B cell (primary cell): ENCODE measurements at regions not wholly inside any gene's neighbourhood (a gene's known extent, or its start where the extent isn't known, plus 50 kb on each side); places are given as distances from the start of the nearest gene placed in this dataset.

Experiments
- ATAC-seq: fragments of 200-7000 bp; cut with Tn5 transposase; one replicate; pipeline ENCODE4 v1.10.0; 2021; ENCODE audit warnings: low read depth, mild to moderate bottlenecking, moderate number of reproducible peaks, moderate library complexity
- CTCF ChIA-PET: fragments of 350-600 bp; sonication (Branson Sonifier 250); formaldehyde crosslinking; loops from one replicate; lab custom pipeline; 2021; ENCODE audit warnings: antibody characterized with exemption, inconsistent platforms; lab: Charles Lee
- POLR2A ChIA-PET: fragments of 350-600 bp; sonication (Branson Sonifier 250); formaldehyde crosslinking; loops from one replicate; lab custom pipeline; 2021; ENCODE audit warnings: antibody characterized with exemption; lab: Charles Lee
- DNase-seq: peaks from one replicate; pipeline ENCODE4 v3.0.0; 2013
- H2AFZ ChIP-seq: 2 replicates; pipeline ENCODE4 v1.6.1; 2012; ENCODE audit warnings: mild to moderate bottlenecking, low read depth, low read length; ENCODE audit not compliant: insufficient read depth, poor library complexity, severe bottlenecking
- H3K27ac ChIP-seq, 2 donors: 1 replicate in 1 of 2; 2 replicates in 1 of 2; pipeline ENCODE4 v1.5.1; 2012 to 2013; ENCODE audit warnings: low read length in 2 of 2, mild to moderate bottlenecking in 2 of 2, moderate library complexity in 1 of 2
- H3K27me3 ChIP-seq, 4 experiments: fragments of 200-600 bp in 1 of 4; sonication (generic) in 1 of 4; replicated peaks in 1 of 4; 1 replicate in 2 of 4; 2 replicates in 2 of 4; pipeline versions ENCODE4 v1.6.1 to v1.7.0; 2013 to 2016; ENCODE audit warnings: low read length in 3 of 4, mild to moderate bottlenecking in 2 of 4, mixed read lengths in 1 of 4, moderate library complexity in 1 of 4; ENCODE audit not compliant: insufficient read depth in 4 of 4, control insufficient read depth in 3 of 4; ENCODE audit errors: control extremely low read depth in 1 of 4
- H3K36me3 ChIP-seq, 2 experiments: replicated peaks in 1 of 2; 1 replicate in 1 of 2; 2 replicates in 1 of 2; pipeline versions ENCODE4 v1.6.1 to v1.7.1; 2013; ENCODE audit warnings: low read length in 1 of 2; ENCODE audit not compliant: insufficient read depth in 2 of 2, control insufficient read depth in 1 of 2; ENCODE audit errors: control extremely low read depth in 1 of 2, extremely low read depth in 1 of 2
- H3K4me1 ChIP-seq, 2 donors: fragments of 200-600 bp in 1 of 2; sonication (generic) in 1 of 2; 1 replicate in 1 of 2; 2 replicates in 1 of 2; pipeline versions ENCODE4 v1.5.1 to v1.6.1; 2013 to 2017; ENCODE audit warnings: low read length in 2 of 2; ENCODE audit not compliant: control insufficient read depth in 2 of 2, insufficient read depth in 2 of 2
- H3K4me2 ChIP-seq: replicated peaks from 2 replicates; pipeline ENCODE3; 2012; ENCODE audit warnings: mild to moderate bottlenecking, low read depth, low read length; ENCODE audit not compliant: poor library complexity, severe bottlenecking
- H3K4me3 ChIP-seq, 5 experiments: fragments of 200-600 bp in 1 of 5; sonication (generic) in 1 of 5; 1 replicate in 3 of 5; 2 replicates in 2 of 5; pipeline versions ENCODE4 v1.5.1 to v1.7.0; 2011 to 2016; ENCODE audit warnings: low read length in 4 of 5, mild to moderate bottlenecking in 4 of 5, low read depth in 2 of 5, control low read depth in 1 of 5, moderate library complexity in 1 of 5; ENCODE audit not compliant: insufficient read depth in 1 of 5; ENCODE audit errors: control extremely low read depth in 1 of 5, extremely low read depth in 1 of 5
- H3K79me2 ChIP-seq: fragments of 200-600 bp; sonication (generic); one replicate; pipeline ENCODE4 v1.6.0; 2016; ENCODE audit warnings: low read length; ENCODE audit not compliant: control insufficient read depth, insufficient read depth
- H3K9ac ChIP-seq: fragments of 200-600 bp; sonication (generic); 2 replicates; pipeline ENCODE4 v1.6.1; 2017; ENCODE audit warnings: mild to moderate bottlenecking, low read length, moderate library complexity
- H3K9me3 ChIP-seq, 3 donors: one replicate each; pipeline versions ENCODE4 v1.6.1 to v1.7.1; 2013; ENCODE audit warnings: low read length in 2 of 3; ENCODE audit not compliant: control insufficient read depth in 2 of 3, insufficient read depth in 1 of 3; ENCODE audit errors: control extremely low read depth in 1 of 3
- H4K20me1 ChIP-seq: 2 replicates; pipeline ENCODE4 v1.6.0; 2012; ENCODE audit warnings: mild to moderate bottlenecking, low read length; ENCODE audit not compliant: insufficient read depth, control insufficient read depth, poor library complexity, severe bottlenecking
- H3K27ac Mint-ChIP-seq: one replicate; pipeline ENCODE4 v1.8.0; 2021; ENCODE audit warnings: mixed read lengths
- H3K27me3 Mint-ChIP-seq: one replicate; pipeline ENCODE4 v1.8.0; 2021; ENCODE audit warnings: mixed read lengths
- H3K4me1 Mint-ChIP-seq: one replicate; pipeline ENCODE4 v1.8.0; 2021; ENCODE audit warnings: mixed read lengths
- H3K4me3 Mint-ChIP-seq: one replicate; pipeline ENCODE4 v1.8.0; 2021; ENCODE audit warnings: mixed read lengths
- H3K9me3 Mint-ChIP-seq: one replicate; pipeline ENCODE4 v1.8.0; 2022; ENCODE audit warnings: mixed read lengths; ENCODE audit not compliant: insufficient read depth
- EZH2 ChIP-seq: IDR thresholded peaks from 2 replicates; pipeline ENCODE4 v1.6.1; 2012; ENCODE audit warnings: borderline replicate concordance, low read depth, mild to moderate bottlenecking, moderate library complexity, low read length; ENCODE audit not compliant: insufficient read depth, poor library complexity, severe bottlenecking
- whole genome bisulfite sequencing: methylation state at CpG from one replicate; pipeline ENCODE4 v1.1.5; 2013; ENCODE audit warnings: missing lambda C conversion rate; ENCODE audit not compliant: insufficient coverage; 5-methylcytosine and 5-hydroxymethylcytosine counted together
- intact Hi-C: fragments of 100-400 bp; cut with micrococcal nuclease; formaldehyde crosslinking; loops from one replicate; pipeline ENCODE4 v1.10.0; 2022
- TF ChIP-seq, protein P1 (sequence below): fragments of 200-600 bp; IDR thresholded peaks from one replicate; pipeline ENCODE4 v1.8.0; 2022; ENCODE audit warnings: antibody characterized with exemption, mild to moderate bottlenecking

DNA sequence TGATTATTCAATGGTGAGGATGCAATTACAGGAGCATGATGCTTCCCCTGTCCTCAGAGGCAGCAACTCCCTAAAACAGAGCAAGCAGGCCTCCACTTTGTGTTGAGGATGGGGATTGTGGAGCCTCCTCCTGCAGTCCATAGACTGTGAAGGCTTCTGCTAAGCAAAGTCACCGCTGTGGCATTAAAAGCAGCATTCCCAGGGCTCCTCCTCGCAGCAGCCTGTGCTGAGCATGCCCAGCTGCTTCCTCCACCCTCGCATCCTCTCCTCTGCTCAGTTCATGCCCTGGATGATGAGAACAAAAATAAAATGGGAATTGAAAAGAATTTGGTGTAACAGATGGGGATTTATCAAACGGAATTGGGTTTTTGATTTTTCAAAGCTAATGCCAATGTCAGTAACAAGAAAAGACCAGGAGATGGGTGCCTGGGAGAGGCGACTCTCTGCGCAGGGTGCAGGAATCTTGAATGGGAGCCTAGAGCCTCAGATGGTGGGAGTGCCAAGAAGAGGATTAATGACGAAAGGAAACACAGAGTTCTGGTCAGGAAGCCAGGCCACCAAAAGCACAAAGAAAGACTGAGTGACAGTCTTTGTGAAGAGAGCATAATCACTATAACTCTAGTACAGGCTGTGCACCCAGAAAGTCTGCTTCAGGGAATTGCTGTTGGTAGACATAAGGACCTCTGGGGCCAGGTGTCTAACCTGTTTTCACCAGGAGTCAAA, 347.6 kb downstream of the TPBG start:
- Histone ChIP-seq H3K27ac (no peak overlapping the region), H3K27me3 (no peaks in the 10 kb centered on the region), H3K4me1 (no peaks in the 10 kb centered on the region), H3K36me3 (no peaks in the 10 kb centered on the region), H3K79me2 (no peaks in the 10 kb centered on the region), H3K4me3 (no peak overlapping the region), H4K20me1 (no peaks in the 10 kb centered on the region), H3K9me3 (peaks cover 0 to 5% (median 0%) of the 10 kb centered on the region in 3 donors), H2AFZ (no peak overlapping the region), H3K4me2 (no peak overlapping the region), H3K9ac (no peak overlapping the region)
- WGBS, result 65% methylated on average over 5 of the region's 7 CpGs
- POLR2A ChIA-PET, result no interaction called here
- intact Hi-C loops, result no loop called here
- DNase-seq, result no peak
- no peak for ATAC-seq
- CTCF ChIA-PET, result no interaction called here
- Mint-ChIP-seq H3K27ac (no peak overlapping the region), H3K4me3 (no peak overlapping the region), H3K4me1 (no peaks in the 10 kb centered on the region), H3K27me3 (no peaks in the 10 kb centered on the region), H3K9me3 (peaks cover 5% of the 10 kb centered on the region)
- TF ChIP-seq EZH2, result no peak
- TF ChIP-seq, protein P1, sequence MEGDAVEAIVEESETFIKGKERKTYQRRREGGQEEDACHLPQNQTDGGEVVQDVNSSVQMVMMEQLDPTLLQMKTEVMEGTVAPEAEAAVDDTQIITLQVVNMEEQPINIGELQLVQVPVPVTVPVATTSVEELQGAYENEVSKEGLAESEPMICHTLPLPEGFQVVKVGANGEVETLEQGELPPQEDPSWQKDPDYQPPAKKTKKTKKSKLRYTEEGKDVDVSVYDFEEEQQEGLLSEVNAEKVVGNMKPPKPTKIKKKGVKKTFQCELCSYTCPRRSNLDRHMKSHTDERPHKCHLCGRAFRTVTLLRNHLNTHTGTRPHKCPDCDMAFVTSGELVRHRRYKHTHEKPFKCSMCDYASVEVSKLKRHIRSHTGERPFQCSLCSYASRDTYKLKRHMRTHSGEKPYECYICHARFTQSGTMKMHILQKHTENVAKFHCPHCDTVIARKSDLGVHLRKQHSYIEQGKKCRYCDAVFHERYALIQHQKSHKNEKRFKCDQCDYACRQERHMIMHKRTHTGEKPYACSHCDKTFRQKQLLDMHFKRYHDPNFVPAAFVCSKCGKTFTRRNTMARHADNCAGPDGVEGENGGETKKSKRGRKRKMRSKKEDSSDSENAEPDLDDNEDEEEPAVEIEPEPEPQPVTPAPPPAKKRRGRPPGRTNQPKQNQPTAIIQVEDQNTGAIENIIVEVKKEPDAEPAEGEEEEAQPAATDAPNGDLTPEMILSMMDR, result no peak

GRCh38 chr6:82711971-82712370, 348.4 kb downstream of the TPBG start:
- Histone ChIP-seq H3K27ac (no peak overlapping the region), H3K9ac (no peak overlapping the region), H3K79me2 (no peaks in the 10 kb centered on the region), H3K4me1 (no peaks in the 10 kb centered on the region), H3K36me3 (no peaks in the 10 kb centered on the region), H3K4me2 (no peak overlapping the region), H3K9me3 (peaks cover 0 to 5% (median 0%) of the 10 kb centered on the region in 3 donors), H4K20me1 (no peaks in the 10 kb centered on the region), H2AFZ (no peak overlapping the region), H3K4me3 (no peak overlapping the region), H3K27me3 (no peaks in the 10 kb centered on the region)
- no peaks in the 10 kb centered on the region for H3K4me1 Mint-ChIP-seq
- 50% methylated on average over 1 of the region's 2 CpGs for whole genome bisulfite sequencing
- TF ChIP-seq, protein P1, result no peak
- TF ChIP-seq EZH2, result no peak
- ChIA-PET POLR2A (no interaction called here), CTCF (no interaction called here)
- H3K4me3 Mint-ChIP-seq, result no peak overlapping the region
- H3K27ac Mint-ChIP-seq, result no peak overlapping the region
- H3K27me3 Mint-ChIP-seq, result no peaks in the 10 kb centered on the region
- peaks cover 4% of the 10 kb centered on the region for H3K9me3 Mint-ChIP-seq
- DNase-seq (no peak), ATAC-seq (no peak)
- intact Hi-C loops, result no loop called here
